Right lung (tissue), 2 donors: ENCODE measurements at regions not wholly inside any gene's neighbourhood (a gene's known extent, or its start where the extent isn't known, plus 50 kb on each side); places are given as distances from the start of the nearest gene placed in this dataset.

ENCODE experiments used
- DNase-seq, 2 donors: peaks; one replicate each; pipeline ENCODE4 v3.0.0-alpha.2; 2013

- DNase-seq, result no peak
Measured at GRCh38 chr20:60321601-60322000, 363.4 kb downstream of the CDH26 start.

GRCh38 chr20:60326821-60327220 lies 368.6 kb downstream of the CDH26 start:
- DNase-seq, result no peak

- DNase-seq, result no peak
Measured at GRCh38 chr20:60327971-60328660, 369.9 kb downstream of the CDH26 start.

GRCh38 chr20:60330461-60330860 lies 372.2 kb downstream of the CDH26 start:
- DNase-seq, result no peak

- DNase-seq, result no peak
Measured at GRCh38 chr20:60331688-60332300, 373.6 kb downstream of the CDH26 start.

GRCh38 chr20:60332523-60332922 lies 374.3 kb downstream of the CDH26 start:
- no peak for DNase-seq

- DNase-seq, result no peak
Measured at GRCh38 chr20:60334911-60335310, 376.7 kb downstream of the CDH26 start.

GRCh38 chr20:60338556-60338955 lies 380.3 kb downstream of the CDH26 start:
- DNase-seq, result no peak

- DNase-seq, result no peak
Measured at GRCh38 chr20:60339738-60340137, 381.5 kb downstream of the CDH26 start.

- DNase-seq, result no peak
Measured at GRCh38 chr20:60340232-60340631, 382.0 kb downstream of the CDH26 start.

- DNase-seq, result no peak
Measured at GRCh38 chr20:60341062-60341461, 382.8 kb downstream of the CDH26 start.

- DNase-seq, result no peak
Measured at GRCh38 chr20:60345106-60345505, 386.9 kb downstream of the CDH26 start.

- DNase-seq, result no peak
Measured at GRCh38 chr20:60349418-60349817, 391.2 kb downstream of the CDH26 start.

GRCh38 chr20:60352017-60352416 lies 393.8 kb downstream of the CDH26 start:
- no peak for DNase-seq

GRCh38 chr20:60352596-60352995 lies 394.4 kb downstream of the CDH26 start:
- no peak for DNase-seq

GRCh38 chr20:60354024-60354580 lies 395.9 kb downstream of the CDH26 start:
- no peak for DNase-seq

- no peak for DNase-seq
Measured at GRCh38 chr20:60358101-60358500, 399.9 kb downstream of the CDH26 start.

- no peak for DNase-seq
Measured at GRCh38 chr20:60359010-60359409, 400.8 kb downstream of the CDH26 start.

GRCh38 chr20:60361761-60362395 lies 403.7 kb downstream of the CDH26 start:
- DNase-seq, result no peak

GRCh38 chr20:60362531-60362930 lies 404.3 kb downstream of the CDH26 start:
- DNase-seq, result no peak

GRCh38 chr20:60363698-60364097 lies 405.5 kb downstream of the CDH26 start:
- DNase-seq, result no peak

GRCh38 chr20:60365064-60365666 lies 406.9 kb downstream of the CDH26 start:
- DNase-seq, result no peak

GRCh38 chr20:60365882-60366281 lies 407.7 kb downstream of the CDH26 start:
- no peak for DNase-seq
